HG02588 (cell line): ENCODE measurements at regions not wholly inside any gene's neighbourhood (a gene's known extent, or its start where the extent isn't known, plus 50 kb on each side); places are given as distances from the start of the nearest gene placed in this dataset.

ENCODE experiments used
- ATAC-seq: cut with Tn5 transposase; IDR thresholded peaks from one replicate; pipeline ENCODE4 v1.9.1; 2021; ENCODE audit warnings: mild to moderate bottlenecking, moderate library complexity; ENCODE audit not compliant: unreplicated experiment

DNA sequence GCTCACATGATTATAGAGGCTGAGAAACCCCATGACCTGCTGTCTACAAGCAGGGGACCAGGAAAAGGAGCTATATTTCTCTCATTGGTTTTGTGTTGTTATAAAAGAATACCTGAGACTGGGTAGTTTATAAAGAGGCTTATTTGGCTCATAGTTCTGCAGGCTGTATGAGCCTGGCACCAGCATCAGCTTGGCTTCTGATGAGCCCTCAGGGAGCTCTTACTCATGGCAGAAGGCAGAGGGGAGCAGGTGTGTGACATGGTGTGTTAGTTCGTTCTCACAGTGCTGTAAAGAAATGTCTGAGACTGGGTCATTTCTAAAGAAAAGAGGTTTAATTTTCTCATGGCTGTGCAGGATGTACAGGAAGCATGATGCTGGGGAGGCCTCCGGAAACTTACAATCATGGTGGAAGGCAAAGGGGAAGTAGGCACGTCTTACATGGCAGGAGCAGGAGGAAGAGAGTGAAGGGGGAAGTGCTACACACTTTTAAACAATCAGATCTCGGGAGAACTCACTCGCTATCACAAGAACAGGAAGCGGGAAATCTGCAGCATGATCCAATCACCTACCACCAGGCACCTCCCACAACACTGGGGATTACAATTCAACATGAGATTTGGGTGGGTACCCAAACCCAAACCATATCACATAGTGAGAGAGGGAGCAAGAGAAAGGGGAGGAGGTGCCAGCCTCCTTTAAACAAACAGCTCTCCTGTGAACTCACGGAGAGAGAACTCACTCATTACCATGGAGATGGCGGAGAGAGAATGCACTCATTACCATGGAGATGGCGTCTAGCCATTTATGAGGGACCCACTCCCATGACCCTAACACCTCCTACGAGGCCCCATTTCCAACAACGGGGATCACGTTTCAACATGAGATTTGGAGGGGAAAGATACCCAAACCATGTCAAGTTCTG is 133.4 kb downstream of the JCAD start:
- no peak for ATAC-seq

DNA sequence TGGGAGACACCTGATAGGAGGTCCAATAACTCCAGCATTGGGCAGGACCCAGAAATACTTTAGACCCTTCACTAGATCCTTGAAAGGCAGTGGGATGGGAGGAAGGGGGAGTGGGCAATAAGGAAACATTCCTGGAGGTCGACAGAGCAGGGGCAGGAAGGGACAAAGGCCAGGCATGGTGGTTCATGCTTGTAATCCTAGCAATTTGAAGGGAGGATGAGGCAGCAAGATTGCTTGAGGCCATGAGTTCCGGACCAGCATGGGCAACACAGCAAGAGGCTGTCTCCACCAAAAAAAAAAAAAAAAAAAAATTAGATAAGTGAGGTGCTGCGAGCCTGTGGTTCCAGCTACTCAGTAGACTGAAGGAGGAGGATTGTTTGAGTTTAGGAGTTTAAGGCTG is 134.9 kb downstream of the JCAD start:
- no peak for ATAC-seq

DNA sequence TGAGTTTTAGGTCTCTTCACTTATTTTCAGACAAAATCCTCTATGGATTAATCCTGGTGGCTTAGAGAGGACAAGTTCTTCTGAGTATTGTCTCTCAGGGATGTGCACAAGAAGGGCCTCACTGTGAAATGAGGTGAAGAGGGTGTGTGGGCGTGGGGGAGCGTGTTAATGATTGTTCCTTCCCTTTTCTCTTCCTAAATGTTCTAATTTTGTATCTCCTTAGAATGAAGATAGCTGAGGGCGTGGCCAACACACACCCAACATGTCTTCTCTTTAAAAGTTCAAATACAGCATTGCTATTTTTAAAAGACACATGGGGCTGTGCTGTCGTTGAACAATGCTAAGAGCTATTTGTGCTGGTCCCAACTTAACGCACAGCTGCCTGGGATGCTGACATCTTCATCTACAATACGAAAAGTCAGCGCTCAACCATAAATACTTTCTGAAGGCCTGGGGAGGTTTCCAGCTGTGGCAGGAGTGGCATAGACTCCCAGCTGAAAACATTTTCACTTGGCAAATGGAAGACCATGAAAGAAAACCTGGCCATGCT is 135.9 kb downstream of the JCAD start:
- no peak for ATAC-seq

DNA sequence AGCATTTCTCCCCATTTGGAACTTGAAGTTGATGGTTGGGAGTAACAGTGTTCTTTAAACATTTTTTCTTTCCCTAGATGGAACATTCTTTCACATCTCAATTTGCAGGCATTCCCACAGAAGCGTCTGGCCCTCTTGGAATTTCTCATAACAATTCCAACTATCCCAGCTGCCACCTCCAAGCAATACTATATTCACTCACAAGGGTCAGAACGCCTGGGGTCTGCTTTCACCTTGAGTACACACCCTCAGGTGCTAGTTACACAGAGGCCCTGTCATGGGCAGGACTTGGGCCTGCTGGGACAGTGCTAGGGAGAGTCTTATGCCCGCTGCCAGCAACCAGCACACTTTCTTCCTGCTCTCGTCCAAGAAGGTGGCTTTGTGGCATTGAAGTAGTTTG is 136.5 kb downstream of the JCAD start:
- no peak for ATAC-seq

DNA sequence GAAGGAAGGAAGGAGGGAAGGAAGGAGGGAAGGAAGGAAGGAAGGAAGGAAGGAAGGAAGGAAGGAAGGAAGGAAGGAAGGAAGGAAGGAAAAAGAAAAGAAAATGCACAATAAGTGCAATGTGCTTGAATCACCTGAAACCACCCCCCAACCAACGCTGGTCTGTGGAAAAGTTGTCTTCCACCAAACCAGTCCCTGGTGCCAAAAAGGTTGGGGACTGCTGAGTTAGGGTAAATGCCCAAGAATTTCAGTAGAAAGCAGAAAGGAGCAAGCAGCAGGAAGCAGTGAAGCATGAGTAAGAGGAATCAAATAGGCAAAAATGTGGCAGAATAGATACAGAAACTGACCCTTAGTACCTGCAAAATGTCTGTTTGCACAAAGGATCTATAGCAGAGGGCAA is 137.2 kb downstream of the JCAD start:
- no peak for ATAC-seq

DNA sequence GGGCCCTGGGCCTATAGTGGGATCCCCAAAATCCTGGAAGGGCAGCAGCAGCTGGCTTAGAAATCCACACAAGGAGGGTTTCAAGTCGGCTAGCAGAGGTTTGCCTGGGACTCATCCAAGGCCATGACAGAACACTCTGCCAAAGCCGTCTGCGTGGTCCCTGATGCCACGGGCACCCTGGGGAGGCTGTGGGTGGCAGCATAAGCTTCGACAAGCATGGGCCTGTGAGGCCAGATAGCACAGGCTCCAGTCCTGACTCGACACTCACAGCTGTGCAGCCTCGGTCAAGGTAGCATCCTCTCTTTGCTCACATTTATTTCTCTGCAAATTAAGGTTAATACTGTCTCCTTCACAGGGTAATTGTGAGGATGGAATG is 138.3 kb downstream of the JCAD start:
- ATAC-seq, result no peak

DNA sequence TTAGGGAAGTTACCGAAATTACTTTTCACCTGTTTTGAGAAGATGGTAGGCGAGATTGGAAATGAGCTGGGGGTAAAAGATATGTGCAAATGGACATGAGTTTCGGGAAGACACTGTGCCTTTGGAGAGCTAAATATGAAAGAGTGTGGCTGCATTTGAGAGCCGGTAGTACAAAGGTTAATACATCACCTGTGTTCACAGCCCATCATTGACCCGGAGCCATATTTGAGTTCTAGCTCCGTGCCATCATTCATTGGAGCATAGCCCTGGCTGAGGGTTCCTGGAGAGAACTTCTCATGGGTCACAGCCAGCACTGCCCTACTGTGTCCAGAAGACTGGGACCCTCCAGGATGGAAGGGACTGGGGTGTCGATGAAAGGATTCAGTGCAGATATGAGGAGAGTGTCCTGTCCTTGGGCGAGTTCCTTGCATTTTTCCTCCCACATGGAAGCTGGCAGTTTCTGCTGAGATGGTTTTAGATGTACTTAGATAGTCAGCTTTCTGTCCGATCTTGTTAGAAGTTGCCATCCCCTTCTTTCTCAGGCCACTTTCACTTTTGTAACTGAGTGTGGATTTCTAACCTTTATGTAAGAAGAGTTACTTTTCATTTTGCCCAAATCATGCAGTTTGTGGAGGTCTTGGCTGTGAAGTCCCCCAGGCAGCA is 138.8 kb downstream of the JCAD start:
- no peak for ATAC-seq

DNA sequence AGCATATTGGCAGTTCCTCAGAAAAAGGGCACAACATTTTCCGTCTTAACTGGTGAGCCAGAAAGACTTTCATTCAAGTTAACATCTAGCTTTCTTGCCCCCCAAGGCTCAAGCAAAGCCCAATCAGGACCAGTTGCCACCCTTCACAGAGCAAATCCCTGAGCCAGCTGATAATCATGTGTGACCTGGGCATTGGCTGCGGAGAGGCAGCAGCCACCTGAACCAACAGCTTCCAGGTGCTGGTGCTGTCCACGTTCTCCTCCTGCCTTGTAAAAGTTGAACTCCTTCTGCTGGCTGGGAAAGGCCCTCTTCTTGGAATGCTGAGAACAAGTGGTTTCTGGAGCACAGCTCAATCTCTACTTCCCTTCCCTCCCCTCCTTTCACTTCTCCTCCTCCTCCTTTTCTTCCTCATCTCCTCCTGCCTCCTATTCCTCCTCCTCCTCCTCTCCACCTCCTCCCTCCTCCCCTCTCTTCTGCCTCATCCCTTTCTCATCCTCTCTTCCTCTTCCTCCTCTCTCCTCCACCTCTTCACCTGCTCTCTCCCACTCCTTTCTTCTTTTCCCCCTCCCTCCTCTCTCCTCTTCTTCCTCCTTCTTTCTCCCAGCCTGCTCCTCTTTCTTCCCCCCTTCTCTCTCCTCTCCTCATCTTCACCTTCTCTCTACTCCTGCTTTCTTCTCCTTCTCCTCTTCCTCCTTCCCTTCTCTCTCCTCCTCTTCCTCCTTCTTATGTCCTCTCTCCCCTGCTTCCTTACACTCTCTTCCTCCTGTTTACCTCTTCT is 140.6 kb downstream of the JCAD start:
- no peak for ATAC-seq

DNA sequence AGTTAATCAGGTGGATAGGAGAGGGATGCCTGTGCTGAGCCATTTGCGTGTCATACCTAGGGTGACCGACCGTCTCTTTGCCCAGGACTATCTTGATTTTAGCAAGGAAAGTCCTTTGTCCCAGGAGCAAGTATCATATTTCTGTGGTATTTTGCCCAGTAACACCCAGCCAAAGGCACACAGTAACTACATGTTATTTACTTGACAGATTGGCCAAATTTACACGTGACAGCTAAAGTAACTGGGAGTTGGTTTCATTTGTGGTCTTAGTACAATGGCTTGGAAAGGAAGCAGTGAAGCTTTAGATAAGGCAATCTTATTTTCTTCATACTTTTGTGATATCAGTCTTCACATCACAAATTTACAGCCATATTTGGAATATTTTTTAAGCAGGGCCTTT is 142.1 kb downstream of the JCAD start:
- ATAC-seq, result no peak

DNA sequence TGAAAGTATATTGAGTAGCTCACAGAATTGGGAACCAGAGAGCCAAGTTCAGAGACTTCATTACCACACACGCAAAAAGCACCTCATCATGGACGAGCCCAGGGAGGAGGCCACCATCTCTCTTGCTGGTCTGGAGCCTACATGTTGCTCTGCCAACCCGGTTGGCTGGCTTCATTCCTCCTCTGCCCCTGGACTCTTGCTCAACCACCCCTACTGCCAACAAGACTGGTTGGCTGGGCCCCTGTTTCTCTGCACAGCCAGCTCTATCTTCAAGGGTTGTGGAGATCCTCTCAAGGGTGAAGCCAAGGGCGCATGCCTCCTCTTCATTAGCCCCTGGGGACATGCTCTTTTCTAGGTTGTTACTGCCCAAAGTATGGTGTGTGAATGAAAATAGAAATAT is 142.7 kb downstream of the JCAD start:
- no peak for ATAC-seq

DNA sequence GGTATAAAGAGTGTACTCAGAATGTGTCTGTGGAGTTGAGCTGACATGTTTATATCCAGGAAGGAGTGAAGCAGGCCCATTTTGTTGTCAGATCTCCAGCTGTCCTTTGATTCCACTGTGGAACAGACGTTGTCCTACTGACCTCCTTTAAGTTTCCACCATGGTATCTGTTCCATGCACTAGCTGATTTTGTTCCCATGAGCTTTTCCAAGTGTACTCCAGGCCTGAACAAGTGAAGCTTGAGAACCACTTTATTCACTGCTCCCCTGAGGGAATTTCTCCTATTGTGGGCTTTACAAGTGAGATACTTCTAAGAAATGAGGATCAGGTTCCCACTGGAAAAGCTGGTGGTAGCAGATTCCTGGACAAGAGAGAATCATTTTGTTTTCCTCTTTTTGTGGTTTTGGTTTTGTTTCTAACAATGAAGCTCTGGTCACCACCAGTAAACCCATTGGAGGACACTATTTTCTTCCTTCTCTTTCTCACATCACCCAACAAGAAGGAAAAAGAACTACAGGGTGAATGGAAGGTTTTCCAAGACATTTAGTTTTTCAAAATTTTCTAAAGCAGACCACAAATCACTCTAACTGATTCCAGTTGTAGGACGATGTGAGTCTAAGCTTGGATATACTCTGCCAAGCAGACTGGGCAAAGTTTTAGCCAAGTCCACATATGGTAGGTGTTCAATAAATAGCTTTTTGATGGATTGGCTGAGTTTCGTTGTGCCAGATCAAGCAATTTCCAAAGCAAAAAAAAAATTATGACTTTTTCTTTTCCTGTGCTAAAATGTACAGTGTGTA is 144.2 kb downstream of the JCAD start:
- no peak for ATAC-seq

DNA sequence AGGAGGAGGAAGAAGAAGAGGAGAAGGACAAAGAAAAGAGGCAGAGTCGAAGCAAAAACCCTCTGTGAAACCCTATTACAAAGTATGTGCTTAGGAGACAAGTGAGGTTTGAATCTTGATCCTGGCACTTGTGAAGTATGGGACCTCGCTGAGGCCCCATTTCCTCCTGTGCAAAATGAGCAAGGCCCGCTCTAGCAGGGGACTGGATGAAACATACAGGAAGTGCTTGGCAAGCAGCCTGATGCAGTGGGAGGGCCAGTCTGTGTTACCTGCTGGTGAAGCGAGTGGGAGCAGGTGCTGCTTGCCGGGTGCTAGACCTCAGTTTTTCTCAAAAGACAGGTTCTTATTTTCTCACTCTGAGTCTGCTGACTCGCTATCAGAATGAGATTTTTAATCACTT is 150.4 kb downstream of the JCAD start:
- no peak for ATAC-seq

DNA sequence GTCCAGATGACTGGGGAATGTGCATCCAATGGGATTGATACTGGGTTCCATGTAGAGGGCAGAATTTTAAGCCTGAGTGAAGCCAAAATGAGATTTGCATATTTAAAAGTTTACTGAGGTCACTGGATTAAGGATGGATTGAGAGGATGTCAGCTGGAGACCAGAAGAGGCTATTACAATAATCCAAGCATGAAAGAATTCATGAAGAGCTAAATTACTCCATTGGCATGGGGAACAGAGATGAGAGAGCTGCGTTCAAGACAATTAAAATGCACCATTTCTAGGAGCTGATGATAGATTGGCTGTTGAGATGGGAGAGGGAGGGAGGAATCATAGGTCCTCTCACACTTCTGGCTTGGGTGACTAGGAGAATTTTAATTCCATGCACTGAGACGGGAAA is 158.5 kb downstream of the JCAD start:
- ATAC-seq, result no peak

DNA sequence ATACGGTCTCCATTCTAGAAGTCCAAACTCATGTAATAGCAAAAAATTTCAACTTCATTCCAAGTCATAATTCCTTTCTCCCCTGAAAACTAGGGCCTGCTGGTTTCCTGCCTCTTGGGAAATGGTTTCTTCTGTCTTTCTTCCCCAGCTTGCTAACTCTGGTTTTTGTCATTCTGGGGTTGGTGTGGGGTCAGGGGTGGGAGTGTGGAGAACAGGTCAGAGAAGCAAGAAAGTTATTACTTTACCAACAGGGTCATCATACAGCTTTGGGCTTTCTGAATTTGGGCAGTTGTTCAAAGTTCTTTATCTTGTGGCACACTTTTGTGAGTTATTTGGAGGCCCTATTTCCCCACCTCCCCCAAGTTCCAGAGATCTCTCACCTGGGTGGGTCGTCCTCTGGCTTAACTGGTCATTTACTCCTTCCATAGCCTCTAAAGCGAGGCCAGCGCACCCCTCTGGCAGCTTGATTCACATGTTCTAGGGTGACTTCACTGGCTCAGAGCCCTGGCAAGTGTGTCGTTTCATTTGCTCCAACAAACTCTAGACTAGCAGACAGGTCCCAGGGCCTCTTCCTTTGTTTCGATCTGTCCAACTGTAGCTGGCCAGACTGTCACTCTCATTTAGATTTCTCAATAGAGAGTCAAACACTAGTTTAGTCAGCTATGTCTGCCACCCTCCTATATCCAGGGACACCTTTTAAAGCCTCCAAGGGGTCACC is 161.2 kb downstream of the JCAD start:
- ATAC-seq, result no peak

DNA sequence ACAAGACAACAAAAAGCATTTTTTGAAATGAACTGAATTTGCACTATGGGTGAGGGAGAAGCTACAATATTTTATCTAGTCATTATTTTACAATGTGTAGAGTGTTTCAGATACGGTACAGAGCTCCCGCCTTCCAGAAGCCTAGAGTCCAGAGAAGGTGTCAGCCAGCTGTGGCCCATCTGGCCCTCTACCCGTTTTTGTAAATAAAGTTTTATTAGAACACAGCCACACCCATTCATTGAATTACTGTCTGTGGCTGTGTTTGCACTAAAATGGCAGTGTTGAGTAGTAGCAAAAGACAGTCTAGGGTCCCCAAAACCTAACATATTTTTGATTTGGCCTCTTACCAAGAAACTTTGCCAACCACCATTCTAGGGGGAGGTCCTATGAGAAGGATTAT is 162.0 kb downstream of the JCAD start:
- ATAC-seq, result no peak

DNA sequence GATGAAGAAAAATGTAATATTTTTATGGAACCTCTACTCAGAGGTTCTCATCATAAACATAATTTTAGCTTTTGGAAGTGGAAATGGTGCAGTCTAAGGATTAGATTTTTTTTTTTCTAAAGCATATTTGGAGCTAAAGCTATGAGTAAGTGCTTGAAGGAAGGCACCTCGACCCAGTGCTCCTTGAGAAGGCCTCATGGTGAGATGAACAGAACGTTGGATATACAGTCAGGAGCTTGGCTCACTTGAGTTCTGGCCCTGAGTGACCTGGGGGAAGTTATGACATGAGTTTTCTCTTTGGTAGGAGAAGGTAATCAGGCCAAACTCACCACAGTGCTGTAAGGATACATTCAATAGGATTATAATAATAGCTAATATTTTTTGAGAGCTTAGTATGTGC is 163.3 kb downstream of the JCAD start:
- ATAC-seq, result no peak

DNA sequence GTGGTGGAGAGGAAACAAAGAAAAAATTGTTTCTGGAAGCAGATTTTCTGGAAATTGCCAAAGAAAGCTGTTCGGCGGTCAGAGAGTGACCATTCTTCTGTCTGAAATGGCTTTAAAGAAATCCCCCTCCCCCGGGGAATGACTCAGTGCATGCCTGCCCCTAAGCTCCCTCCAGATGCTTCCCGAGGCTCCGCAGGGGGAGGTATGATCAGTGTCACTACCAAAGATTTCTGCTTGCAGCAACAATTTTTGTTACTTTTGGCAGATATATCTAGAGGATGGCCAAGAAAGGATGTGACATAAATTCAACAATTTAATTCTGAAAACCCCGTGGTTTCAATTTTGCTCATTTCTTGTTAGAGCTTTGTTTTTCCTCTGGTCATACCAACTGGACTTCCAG is 163.9 kb downstream of the JCAD start:
- no peak for ATAC-seq

DNA sequence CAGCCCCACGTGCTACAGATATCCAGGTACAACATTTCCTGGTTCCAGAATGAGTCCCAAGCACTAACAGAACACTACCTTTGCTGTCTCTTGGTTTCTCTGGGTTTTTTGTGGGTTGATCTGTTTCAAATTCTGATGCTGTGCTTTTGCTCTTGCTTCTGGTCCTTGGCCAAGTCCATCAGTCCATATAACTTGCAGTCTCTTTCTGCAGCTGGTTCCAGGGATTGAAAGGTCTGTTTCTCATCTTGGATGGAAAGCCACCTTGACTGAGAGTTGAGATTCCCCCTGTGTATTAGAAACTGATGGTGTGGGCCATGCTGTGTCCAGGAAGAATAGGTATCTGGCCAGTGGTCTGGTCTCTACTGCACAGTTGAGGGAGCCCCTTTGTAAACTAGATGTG is 171.1 kb downstream of the JCAD start:
- no peak for ATAC-seq

DNA sequence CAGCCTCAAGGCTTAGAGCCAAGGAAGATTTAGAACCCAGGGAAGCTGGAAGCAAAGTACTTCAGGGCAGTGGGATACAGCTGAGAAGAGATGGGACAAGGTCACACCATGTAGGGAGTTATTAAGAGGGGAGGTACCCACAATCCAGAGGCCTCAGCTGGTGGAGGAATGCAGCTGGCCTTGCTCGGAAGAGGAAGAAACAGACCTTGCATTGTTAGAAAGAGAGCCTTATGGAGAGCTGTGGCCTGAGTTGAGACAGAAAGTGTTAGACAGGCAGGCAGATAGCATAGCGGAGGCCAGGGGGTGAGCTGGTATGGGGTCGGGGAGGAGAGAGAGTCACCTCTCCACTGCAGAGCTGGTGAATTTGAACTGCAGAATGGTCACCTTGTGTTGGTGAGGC is 173.1 kb downstream of the JCAD start:
- no peak for ATAC-seq

DNA sequence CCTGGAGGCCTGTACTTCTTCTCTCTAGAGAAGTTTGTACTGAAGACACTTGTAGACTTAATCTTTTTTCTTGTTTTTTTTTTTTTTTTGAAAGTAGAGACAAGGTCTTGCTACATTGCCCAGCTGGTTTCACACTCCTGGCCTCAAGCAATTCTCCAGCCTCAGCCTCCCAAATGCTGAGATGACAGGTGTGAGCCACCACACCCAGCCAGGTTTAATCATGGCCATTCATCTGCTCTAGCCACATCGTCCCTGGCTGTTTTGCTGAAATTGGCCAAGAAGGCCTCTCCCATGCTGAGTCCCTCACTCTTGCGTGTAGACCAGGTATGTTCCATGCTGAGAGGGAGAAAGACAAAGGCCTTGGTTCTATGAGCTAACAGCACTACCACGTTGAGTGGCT is 176.2 kb downstream of the JCAD start:
- no peak for ATAC-seq
